ENCODE measurements at regions not wholly inside any gene's neighbourhood (a gene's known extent, or its start where the extent isn't known, plus 50 kb on each side); places are given as distances from the start of the nearest gene placed in this dataset.
"Not testable (repeated sequence)": the region's sequence is repeated elsewhere in the genome, so short reads cannot be mapped to it uniquely, and the experiment has no call there.

DNA sequence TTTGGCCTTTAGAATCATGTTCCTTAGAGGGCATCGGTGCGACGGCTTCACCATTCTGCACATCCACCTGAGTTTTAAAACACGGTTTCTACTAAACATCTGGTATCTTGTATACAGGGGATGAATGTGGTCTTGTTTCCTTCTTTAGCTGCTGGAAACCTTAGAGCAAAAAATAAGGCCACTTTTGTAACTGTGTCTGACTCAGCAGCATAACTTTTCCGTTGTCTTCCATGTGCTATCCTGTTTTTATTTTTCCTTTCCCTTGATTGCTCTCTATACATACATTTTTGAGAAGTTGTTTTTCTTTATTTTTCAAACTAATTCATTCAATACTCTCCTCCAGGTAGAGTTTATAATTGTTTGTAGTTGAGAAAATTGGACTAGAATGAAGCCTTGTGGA is 108.8 kb upstream of the PCED1B start:
- TF ChIP-seq, protein P1, sequence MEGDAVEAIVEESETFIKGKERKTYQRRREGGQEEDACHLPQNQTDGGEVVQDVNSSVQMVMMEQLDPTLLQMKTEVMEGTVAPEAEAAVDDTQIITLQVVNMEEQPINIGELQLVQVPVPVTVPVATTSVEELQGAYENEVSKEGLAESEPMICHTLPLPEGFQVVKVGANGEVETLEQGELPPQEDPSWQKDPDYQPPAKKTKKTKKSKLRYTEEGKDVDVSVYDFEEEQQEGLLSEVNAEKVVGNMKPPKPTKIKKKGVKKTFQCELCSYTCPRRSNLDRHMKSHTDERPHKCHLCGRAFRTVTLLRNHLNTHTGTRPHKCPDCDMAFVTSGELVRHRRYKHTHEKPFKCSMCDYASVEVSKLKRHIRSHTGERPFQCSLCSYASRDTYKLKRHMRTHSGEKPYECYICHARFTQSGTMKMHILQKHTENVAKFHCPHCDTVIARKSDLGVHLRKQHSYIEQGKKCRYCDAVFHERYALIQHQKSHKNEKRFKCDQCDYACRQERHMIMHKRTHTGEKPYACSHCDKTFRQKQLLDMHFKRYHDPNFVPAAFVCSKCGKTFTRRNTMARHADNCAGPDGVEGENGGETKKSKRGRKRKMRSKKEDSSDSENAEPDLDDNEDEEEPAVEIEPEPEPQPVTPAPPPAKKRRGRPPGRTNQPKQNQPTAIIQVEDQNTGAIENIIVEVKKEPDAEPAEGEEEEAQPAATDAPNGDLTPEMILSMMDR (IDR thresholded peaks at IDR 0.05; ENCODE audit: low read length, missing control alignments) = no peak
- H3K4me3 ChIP-seq (replicated peaks; ENCODE audit: low read depth, low read length) = no peak overlapping the region
- DNase-seq (ENCODE audit: low read depth) = no peak

DNA sequence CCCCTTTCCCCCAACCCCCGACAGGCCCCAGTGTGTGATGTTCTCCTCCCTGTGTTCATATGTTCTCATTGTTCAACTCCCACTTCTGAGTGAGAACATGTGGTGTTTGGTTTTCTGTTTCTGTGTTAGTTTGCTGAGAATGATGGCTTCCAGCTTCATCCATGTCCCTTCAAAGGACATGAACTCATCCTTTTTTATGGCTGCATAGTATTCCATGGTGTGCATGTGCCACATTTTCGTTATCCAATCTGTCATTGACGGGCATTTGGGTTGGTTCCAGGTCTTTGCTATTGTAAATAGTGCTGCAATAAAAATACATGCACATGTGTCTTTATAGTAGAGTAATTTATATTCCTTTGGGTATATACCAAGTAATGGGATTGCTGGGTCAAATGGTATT is 105.5 kb upstream of the PCED1B start:
- not testable (repeated sequence) for H3K4me3 ChIP-seq (replicated peaks; ENCODE audit: low read depth, low read length); DNase-seq (ENCODE audit: low read depth)

DNA sequence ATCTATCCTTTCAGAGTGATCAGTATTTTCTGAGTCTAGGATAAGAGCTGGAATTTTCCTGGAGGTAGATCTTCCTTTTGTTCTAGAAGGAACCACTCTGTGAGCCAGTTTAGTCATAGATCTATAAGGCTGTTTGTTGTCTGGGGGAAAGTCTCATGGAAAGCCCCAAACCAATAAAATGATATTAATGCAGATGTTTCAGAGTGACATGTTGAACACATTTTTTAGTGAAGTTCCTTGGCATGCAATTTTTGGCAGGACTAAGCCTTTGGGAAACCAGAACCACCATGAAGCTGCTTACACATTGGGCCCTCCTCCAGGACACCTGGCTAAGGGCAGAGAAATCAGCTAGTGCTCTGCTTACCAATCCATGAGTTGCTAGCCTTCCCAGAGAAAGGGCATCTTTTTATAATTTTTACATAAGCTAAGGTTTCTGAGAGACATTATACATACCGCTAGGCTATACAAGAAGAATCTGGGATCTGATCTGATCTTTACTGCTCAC is 101.5 kb upstream of the PCED1B start:
- H3K4me3 ChIP-seq (replicated peaks; ENCODE audit: low read depth, low read length) = no peak overlapping the region
- TF ChIP-seq, protein P1 (IDR thresholded peaks at IDR 0.05; ENCODE audit: low read length, missing control alignments) = no peak
- DNase-seq (ENCODE audit: low read depth) = no peak

DNA sequence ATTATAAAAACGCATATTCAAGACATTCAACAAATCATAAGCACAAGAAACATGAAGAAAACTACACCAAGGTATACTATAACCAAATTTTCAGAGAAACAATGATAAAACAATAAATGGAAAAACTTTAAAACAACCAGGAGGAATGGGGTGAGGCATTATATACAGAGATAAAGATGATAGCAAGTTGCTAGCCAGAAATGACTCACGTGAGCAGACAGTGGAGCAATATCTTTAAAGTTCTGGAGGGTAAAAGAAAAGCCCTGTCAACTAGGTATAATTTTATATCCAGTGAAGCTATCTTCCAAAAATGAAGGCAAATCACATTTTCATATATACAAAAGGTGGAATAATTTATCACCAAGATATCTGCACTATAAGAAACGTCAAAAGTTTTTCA is 97.8 kb upstream of the PCED1B start:
- TF ChIP-seq, protein P1 (IDR thresholded peaks at IDR 0.05; ENCODE audit: low read length, missing control alignments) = no peak
- DNase-seq (ENCODE audit: low read depth) = no peak
- no peak overlapping the region for H3K4me3 ChIP-seq (replicated peaks; ENCODE audit: low read depth, low read length)

DNA sequence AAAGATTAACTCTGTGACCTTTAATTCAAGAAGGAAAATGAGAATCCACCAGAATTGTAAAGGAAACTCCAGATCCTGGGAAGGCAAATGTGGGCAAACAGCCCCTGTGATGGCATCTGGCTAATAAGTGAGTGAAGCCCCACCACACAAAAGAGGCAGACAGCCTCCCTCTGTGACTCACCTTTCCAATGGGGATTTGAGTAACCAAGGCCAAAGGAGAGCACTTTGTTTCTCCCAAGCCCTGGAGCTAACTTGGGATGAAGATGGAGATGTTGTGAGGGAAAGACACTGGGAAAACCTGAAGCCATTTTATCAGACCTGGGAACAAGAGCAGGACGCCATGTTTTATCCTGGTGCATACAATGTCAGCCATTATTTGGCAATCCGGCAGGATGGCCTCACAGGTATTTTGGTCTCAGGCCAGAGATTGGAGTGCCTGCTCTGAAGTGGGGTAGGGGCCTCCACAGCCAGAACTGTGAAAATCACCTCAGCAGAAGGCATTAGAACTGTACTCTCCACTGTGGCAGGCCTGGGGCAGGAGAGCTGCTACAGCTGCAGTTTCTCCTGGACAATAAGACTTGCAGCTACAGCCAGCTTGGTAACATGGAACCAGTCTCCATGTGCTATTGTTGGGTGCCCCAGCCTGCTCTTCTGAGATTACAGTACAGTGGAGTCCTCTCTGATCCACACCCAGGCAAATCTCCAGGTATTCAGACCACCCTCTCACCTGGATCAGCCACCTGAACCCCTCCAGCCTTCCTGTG is 96.6 kb upstream of the PCED1B start:
- H3K4me3 ChIP-seq (replicated peaks; ENCODE audit: low read depth, low read length) = no peak overlapping the region
- TF ChIP-seq, protein P1 (IDR thresholded peaks at IDR 0.05; ENCODE audit: low read length, missing control alignments) = no peak
- DNase-seq (ENCODE audit: low read depth) = no peak

DNA sequence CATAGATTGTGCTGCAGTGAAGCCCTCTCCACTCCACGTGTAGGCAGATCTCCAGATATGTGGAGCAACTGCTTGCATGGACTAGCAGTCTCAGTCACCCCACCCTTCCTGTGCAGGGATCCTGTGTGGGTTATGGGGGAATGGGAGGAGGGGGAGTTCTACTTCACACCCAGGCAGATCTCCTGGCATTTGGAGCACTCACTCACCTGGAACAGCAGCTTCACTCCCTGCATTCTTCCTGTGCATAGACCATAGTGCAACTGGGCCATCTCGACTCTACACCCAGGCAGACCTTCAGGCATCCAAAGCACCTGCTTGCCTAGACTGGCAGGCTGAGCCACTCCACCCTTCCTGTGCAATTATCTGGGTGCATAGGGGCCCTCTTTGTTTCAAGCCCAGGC is 96.0 kb upstream of the PCED1B start:
- TF ChIP-seq, protein P1 (IDR thresholded peaks at IDR 0.05; ENCODE audit: low read length, missing control alignments) = no peak
- DNase-seq (ENCODE audit: low read depth) = no peak
- H3K4me3 ChIP-seq (replicated peaks; ENCODE audit: low read depth, low read length) = no peak overlapping the region

DNA sequence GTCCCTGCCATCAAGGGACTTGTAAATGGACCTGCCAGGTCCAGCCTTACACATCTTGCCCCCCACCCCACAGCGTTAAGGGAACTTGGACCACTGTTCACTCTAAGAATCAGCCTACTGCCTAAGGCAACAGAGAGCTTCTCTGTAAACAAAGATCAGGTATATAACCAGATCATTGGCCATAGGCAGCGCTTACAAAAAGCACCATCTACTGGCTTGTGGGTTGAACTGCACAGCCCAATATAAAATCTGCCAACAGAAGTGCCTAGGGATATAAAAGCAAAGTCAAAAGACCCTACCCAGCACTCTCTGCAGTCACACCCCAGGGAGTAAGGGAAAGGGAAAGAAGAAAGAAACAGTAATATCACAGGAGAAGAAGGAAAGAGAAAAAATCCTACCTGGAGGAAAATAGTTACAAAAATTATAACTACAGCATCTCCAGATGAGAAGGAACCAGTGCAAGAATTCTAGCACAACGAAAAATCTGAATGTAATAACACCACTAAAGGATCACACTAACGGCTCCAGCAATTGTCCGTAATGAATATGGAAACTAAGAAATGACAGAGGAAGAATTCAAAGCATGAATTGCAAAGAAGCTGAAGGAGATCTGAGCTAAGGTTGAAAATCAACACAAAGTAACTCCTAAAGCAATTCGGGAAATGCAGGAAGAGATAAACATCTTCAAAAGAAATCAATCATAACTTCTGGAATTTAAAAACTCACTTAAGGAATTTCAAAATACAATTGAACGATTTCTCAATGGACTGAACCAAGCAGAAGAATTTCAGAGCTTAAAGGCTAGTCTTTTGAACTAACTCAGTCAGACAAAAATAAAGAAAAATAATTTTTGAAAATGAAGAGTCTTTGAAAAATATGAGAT is 95.2 kb upstream of the PCED1B start:
- H3K4me3 ChIP-seq (replicated peaks; ENCODE audit: low read depth, low read length) = no peak overlapping the region
- TF ChIP-seq, protein P1 (IDR thresholded peaks at IDR 0.05; ENCODE audit: low read length, missing control alignments) = peak; percentile 97
- DNase-seq (ENCODE audit: low read depth) = peak; percentile 78
